ENCODE measurements at regions not wholly inside any gene's neighbourhood (a gene's known extent, or its start where the extent isn't known, plus 50 kb on each side); places are given as distances from the start of the nearest gene placed in this dataset.

DNA sequence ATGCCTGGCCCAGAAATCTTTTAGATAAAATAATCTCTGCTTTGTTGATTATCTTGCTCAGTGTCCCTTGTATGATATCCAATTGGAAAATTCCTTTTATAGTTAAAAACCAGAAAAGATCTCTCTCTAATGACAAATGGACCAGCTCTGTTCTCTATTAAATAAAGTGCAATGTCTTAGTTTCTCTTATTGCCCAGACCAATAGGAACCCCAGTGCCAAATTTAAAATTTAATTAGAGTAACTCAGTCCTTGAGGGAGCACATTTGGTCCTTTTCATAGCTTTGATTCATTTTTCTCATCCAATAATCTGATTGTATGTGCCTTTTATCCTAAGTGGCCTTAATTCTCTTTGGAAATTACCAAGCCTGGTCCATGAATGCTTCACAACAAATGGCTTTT is 158.9 kb upstream of the FOXK1 start:
- TF ChIP-seq POLR2A (IDR thresholded peaks at IDR 0.05): no peak
- TF ChIP-seq, protein P1, sequence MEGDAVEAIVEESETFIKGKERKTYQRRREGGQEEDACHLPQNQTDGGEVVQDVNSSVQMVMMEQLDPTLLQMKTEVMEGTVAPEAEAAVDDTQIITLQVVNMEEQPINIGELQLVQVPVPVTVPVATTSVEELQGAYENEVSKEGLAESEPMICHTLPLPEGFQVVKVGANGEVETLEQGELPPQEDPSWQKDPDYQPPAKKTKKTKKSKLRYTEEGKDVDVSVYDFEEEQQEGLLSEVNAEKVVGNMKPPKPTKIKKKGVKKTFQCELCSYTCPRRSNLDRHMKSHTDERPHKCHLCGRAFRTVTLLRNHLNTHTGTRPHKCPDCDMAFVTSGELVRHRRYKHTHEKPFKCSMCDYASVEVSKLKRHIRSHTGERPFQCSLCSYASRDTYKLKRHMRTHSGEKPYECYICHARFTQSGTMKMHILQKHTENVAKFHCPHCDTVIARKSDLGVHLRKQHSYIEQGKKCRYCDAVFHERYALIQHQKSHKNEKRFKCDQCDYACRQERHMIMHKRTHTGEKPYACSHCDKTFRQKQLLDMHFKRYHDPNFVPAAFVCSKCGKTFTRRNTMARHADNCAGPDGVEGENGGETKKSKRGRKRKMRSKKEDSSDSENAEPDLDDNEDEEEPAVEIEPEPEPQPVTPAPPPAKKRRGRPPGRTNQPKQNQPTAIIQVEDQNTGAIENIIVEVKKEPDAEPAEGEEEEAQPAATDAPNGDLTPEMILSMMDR (IDR thresholded peaks at IDR 0.05): no peak
